ENCODE measurements at regions not wholly inside any gene's neighbourhood (a gene's known extent, or its start where the extent isn't known, plus 50 kb on each side); places are given as distances from the start of the nearest gene placed in this dataset.

- no peak for DNase-seq (ENCODE audit: extremely low spot score, unreplicated experiment)
- Mint-ChIP-seq H3K9me3 (ENCODE audit: unreplicated experiment) (no peaks in the 10 kb centered on the region), H3K27ac (ENCODE audit: unreplicated experiment) (no peak overlapping the region), H3K27me3 (ENCODE audit: unreplicated experiment) (no peaks in the 10 kb centered on the region), H3K4me3 (ENCODE audit: unreplicated experiment) (no peak overlapping the region), H3K36me3 (ENCODE audit: unreplicated experiment) (no peaks in the 10 kb centered on the region), H3K4me1 (ENCODE audit: unreplicated experiment) (no peaks in the 10 kb centered on the region)
- no peak for TF ChIP-seq CTCF (IDR thresholded peaks at IDR 0.05)
Measured at GRCh38 chr3:55177749-55178148, 249.9 kb upstream of the LRTM1 start.

GRCh38 chr3:55175423-55175822 is 247.6 kb upstream of the LRTM1 start:
- H3K27ac Mint-ChIP-seq (ENCODE audit: unreplicated experiment): no peak overlapping the region
- no peak for TF ChIP-seq CTCF (IDR thresholded peaks at IDR 0.05)
- H3K9me3 Mint-ChIP-seq (ENCODE audit: unreplicated experiment): no peaks in the 10 kb centered on the region
- DNase-seq (ENCODE audit: extremely low spot score, unreplicated experiment): no peak
- no peaks in the 10 kb centered on the region for H3K4me1 Mint-ChIP-seq (ENCODE audit: unreplicated experiment)
- no peaks in the 10 kb centered on the region for H3K27me3 Mint-ChIP-seq (ENCODE audit: unreplicated experiment)
- no peaks in the 10 kb centered on the region for H3K36me3 Mint-ChIP-seq (ENCODE audit: unreplicated experiment)
- H3K4me3 Mint-ChIP-seq (ENCODE audit: unreplicated experiment): no peak overlapping the region

GRCh38 chr3:55174747-55175146 is 246.9 kb upstream of the LRTM1 start:
- Mint-ChIP-seq H3K4me3 (ENCODE audit: unreplicated experiment) (no peak overlapping the region), H3K4me1 (ENCODE audit: unreplicated experiment) (peaks cover 6% of the 10 kb centered on the region), H3K36me3 (ENCODE audit: unreplicated experiment) (no peaks in the 10 kb centered on the region), H3K27ac (ENCODE audit: unreplicated experiment) (no peak overlapping the region), H3K27me3 (ENCODE audit: unreplicated experiment) (no peaks in the 10 kb centered on the region), H3K9me3 (ENCODE audit: unreplicated experiment) (no peaks in the 10 kb centered on the region)
- no peak for TF ChIP-seq CTCF (IDR thresholded peaks at IDR 0.05)
- DNase-seq (ENCODE audit: extremely low spot score, unreplicated experiment): no peak

GRCh38 chr3:55173504-55173903 is 245.6 kb upstream of the LRTM1 start:
- H3K4me1 Mint-ChIP-seq (ENCODE audit: unreplicated experiment): peaks cover 15% of the 10 kb centered on the region
- H3K9me3 Mint-ChIP-seq (ENCODE audit: unreplicated experiment): no peaks in the 10 kb centered on the region
- no peak for TF ChIP-seq CTCF (IDR thresholded peaks at IDR 0.05)
- no peak overlapping the region for H3K27ac Mint-ChIP-seq (ENCODE audit: unreplicated experiment)
- H3K4me3 Mint-ChIP-seq (ENCODE audit: unreplicated experiment): no peak overlapping the region
- no peaks in the 10 kb centered on the region for H3K36me3 Mint-ChIP-seq (ENCODE audit: unreplicated experiment)
- H3K27me3 Mint-ChIP-seq (ENCODE audit: unreplicated experiment): no peaks in the 10 kb centered on the region
- no peak for DNase-seq (ENCODE audit: extremely low spot score, unreplicated experiment)

GRCh38 chr3:55172913-55173312 is 245.1 kb upstream of the LRTM1 start:
- Mint-ChIP-seq H3K4me3 (ENCODE audit: unreplicated experiment) (no peak overlapping the region), H3K27me3 (ENCODE audit: unreplicated experiment) (no peaks in the 10 kb centered on the region), H3K4me1 (ENCODE audit: unreplicated experiment) (peaks cover 15% of the 10 kb centered on the region), H3K36me3 (ENCODE audit: unreplicated experiment) (no peaks in the 10 kb centered on the region), H3K9me3 (ENCODE audit: unreplicated experiment) (no peaks in the 10 kb centered on the region), H3K27ac (ENCODE audit: unreplicated experiment) (no peak overlapping the region)
- DNase-seq (ENCODE audit: extremely low spot score, unreplicated experiment): no peak
- TF ChIP-seq CTCF (IDR thresholded peaks at IDR 0.05): no peak

Data from osteocyte (in vitro differentiated cells).